HG03025 (cell line): ENCODE measurements at regions not wholly inside any gene's neighbourhood (a gene's known extent, or its start where the extent isn't known, plus 50 kb on each side); places are given as distances from the start of the nearest gene placed in this dataset.
"Not testable (repeated sequence)": the region's sequence is repeated elsewhere in the genome, so short reads cannot be mapped to it uniquely, and the experiment has no call there.

Experiments used
- ATAC-seq: cut with Tn5 transposase; IDR thresholded peaks from one replicate; pipeline ENCODE4 v1.9.1; 2021; ENCODE audit warnings: mild to moderate bottlenecking, moderate library complexity; ENCODE audit not compliant: unreplicated experiment, low FRiP score

DNA sequence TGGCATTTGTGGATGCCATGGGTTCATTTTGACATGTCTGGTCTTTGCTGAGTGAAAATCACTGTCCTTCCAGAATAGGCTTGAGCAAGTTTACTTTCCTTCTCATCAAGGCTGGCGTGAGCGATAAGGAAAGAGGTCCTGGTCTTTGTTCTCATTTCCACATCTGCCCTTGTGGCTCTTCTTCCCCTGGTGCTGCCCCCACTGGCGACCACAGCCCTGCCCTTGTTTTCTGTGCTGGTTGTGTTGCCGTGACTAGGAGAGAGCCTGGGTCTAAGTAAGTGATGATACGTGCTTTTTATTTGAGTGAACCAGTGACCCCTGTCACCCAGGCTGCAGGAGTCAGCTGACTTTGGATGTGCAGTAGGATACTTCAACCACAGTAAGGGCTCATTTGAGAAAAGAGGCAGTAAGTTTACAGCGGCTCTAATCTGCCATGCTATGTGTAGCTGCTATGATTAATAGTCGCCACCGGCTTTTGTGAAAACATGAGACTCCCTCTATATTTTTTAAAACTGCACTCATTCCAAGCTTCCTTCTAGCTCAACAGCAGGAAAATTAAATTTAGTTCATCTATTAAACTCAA is 441.7 kb downstream of the RNF144A start:
- ATAC-seq = no peak

DNA sequence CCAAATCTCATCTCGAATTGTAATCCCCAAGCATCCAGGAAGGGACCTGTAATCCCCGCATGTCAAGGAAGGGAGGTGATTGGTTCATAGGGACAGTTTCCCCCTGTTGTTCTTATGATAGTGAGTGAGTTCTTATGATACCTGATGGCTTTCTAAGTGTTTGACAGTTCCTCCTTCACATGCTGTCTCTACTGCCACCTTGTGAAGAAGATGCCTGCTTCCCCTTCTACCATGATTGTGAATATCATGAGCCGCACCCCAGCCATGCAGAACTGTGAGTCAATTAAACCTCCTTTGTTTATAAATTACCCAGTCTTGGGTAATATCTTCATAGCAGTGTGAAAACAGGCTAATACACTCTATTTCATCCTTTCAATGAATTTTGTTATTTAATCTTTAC is 446.7 kb downstream of the RNF144A start:
- no peak for ATAC-seq

DNA sequence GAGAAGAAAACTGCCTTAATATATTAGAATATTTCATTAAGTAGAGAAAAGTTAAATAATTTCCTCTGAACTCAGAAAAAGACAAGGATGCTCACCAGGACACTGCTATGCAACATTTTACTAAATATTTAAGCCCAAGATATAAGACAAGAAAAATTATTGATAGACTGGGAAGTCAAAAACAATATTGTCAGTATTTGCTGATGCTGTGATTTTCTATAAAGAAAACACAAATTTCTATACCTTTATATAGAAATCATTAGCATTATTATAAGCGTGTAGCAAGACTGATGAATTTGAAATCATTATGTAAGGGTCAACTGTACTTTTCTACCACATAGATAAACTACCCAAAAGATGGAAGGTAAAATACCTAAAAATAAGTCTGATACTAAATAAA is 451.0 kb downstream of the RNF144A start:
- no peak for ATAC-seq

DNA sequence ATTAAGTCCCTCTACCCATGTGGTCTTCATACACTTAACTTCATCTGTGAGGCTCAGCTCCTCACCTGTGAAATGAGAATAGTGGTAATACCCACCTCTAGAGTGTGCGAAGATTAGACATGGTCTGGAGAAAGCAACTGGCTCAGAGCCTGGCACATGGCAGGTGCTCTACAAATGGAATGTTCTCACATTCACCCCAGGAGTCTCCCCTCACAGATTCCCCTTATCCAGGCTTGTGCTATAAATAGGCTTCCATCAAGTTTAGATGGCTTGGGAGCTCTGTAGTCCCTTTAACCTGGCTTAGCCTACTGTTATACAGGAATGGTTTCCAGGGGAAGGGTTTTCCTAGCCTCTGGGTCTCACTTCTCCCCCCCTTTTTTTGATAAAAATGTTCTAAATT is 455.9 kb downstream of the RNF144A start:
- ATAC-seq = no peak

DNA sequence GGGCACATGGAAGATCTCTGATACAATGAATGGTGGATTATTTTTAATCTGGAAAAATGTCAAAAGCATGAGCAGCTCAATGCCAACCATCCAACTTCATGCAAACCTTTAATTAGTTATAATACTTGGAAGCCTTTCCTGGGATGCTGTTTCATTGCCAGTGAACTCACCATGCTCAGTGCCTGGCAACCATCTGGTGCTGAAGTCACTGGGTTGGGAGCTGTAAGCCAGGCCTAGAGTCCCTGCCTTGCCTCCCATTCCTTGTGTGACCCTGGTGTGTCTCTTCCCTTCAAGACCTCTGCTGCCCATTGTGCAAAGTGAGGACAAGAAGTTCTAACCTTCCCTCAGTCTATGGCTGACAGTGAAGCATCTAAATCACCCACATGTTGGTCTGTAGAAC is 458.7 kb downstream of the RNF144A start:
- no peak for ATAC-seq

DNA sequence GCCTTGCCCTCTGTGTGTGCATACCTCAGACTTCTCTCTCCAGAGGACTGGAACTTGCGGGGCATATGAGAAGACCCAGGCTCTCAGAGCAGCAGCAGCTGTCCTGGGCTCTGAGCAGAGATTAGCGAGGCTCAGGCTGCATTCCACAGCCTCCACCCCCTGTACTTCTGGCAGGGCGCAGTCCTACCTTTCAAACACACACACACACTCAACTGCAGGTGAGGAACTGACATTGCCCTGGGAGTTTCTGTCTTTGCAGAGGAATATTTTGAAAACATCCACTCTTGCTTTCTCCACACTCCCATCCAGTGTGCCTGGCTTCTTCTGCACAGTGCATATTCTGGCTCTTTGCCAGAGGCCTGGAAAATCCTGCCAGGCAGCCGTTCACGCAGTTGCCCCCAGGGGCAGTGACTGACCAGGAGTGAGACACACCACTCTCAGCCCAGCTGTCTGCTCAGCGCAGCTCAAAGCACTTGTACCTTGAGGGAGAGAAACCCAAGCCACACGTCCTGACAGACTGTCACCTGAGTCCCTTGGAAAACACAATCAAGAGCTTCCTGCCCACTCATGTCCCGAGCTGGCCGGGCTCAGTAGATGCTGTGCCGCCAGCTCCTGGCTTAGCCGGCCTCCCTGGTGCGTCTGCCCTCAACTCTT is 460.8 kb downstream of the RNF144A start:
- no peak for ATAC-seq

DNA sequence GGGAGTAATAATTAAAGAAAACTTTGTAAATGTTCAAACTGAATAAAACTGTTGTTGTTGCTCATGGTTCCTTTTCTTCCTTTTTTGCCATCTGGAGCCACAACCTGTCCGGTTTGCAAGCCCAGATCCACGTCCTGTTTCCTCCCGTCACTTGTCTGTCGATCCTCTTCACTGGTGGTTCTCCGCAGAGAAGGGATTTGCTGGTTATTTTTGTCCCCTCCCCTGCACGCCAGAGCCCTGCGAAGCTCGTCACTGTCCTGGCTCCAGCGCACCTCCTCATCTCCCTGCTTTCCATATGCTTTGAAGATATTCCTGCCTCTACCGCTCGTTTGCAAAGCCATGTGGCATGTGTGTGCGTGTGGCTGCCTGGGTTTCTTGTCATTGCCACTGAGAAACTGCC is 461.4 kb downstream of the RNF144A start:
- ATAC-seq = no peak

DNA sequence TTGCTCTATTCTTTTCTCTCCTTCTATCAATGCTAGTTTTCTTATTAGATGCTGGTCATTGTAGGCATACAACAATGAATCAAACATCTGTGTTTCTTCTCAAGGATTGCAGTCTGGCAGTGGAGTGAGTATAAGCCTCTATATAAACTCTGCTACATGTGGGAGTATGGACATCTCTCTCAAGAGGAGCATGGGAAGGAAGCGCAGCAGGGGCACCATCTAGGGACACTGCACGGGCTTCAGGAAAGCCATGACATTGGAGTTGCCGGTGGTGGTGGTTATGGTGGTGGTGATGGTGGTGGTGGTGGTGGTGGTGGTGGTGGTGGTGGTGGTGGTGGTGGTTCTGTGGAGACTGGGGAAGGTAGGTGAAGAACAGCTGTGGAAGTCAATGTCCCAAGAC is 462.6 kb downstream of the RNF144A start:
- ATAC-seq = no peak

DNA sequence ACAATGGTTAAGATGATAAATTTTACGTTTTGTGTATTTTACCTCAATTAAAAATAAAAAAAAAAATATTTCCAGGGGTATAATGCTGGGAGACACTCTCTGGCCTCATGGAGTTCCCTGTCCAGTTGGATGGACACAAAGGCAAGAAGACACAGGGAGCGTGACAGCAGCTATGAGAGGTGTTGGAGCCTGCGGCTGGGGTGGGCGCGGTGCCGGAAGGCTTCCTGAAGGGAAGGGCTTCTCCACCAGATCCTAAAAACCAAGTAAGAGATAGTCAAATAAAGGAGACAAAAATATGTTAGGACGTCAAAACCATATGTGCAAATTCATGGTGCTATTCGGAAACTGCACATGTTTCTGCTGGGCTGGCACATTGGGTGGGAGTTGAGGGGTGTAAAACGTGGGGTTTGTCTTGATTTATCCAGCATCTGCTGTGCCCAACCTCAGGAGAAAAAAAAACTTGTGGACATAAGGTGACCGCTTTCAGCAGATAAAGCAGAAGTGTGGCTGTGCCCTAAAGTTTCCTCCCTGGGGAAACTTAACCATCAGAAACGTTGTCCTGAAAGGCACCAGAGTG is 467.6 kb downstream of the RNF144A start:
- no peak for ATAC-seq

DNA sequence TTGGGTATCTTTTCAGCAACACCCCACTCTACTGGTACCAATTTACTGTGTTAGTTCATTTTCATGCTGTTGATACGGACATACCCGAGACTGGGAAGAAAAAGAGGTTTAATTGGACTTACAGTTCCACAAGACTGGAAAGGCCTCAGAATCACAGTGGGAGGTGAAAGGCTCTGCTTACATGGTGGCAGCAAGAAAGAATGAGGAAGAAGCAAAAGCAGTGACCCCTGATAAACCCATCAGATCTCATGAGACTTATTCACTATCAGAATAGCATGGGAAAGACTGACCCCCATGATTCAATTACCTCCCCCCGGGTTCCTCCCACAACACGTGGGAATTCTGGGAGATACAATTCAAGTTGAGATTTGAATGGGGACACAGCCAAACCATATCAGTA is 473.1 kb downstream of the RNF144A start:
- ATAC-seq = not testable (repeated sequence)

DNA sequence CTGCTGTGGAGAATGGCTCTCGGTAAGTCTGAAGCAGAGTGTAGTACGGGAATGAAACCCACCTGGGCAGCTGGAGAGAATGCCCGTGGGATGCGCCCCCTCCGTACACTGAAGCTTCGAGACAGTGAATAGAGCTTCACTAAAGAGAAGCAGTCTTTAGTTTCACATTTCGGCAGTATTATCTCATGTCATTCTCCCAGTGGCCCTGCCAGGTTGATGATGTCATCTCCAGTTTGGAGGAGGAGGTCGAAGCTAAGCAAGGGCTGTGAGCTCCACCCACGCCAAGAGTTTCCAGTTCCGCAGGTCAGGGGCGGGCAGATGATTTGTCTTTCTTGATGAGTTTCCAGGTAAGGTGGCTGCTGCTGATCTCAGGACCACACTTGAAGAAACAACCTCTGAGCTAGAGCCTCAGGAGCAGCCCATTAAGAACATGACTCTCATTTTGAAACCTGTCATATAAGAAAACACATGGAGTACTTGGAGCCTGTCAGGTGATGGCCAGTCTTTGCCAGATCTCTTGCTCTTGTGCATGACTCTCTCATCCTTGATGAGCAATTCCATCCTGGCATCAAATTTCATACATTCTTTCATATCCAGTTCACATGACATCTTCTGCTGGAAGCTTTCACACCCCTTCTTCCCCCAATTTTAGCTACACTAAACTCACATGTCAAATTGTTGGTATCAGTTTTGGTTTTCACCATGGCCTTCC is 475.0 kb downstream of the RNF144A start:
- ATAC-seq = no peak

DNA sequence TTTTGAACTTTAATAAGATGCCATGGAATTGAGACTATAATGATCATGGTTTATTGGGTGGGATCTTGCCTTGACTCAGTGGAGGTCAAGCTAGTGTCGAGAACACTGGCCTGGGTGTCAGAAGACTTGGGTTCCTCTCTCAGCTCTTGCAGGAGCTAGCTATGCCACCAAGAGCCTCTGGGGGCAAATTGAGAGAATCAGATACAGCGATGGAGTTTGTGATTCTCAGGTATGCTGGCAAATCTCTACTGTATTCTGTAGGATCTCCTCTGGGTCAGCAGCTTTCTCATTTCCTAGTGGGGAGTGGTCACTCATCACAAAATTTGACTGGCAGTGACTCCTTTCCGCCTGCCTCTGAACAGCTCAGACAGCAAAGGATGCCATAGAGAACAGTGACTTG is 477.0 kb downstream of the RNF144A start:
- no peak for ATAC-seq

DNA sequence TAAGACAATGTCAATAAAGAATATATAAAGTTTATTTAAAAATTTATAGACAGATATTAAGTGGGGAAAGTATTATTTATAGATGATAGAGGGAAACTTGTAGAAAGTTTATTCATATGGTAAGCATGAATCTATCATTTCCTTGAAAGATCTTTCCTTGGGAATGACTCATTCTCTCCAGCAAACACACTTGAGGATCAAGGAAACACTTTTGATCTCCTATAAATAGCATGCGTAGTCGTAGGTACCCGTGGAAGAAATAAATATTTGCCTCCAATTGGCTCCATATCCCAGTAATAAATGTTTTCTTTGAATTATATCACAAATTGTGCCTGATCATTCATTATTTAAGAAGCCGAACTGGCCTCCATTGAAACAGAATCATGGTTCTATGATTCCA is 483.4 kb downstream of the RNF144A start:
- ATAC-seq = no peak

DNA sequence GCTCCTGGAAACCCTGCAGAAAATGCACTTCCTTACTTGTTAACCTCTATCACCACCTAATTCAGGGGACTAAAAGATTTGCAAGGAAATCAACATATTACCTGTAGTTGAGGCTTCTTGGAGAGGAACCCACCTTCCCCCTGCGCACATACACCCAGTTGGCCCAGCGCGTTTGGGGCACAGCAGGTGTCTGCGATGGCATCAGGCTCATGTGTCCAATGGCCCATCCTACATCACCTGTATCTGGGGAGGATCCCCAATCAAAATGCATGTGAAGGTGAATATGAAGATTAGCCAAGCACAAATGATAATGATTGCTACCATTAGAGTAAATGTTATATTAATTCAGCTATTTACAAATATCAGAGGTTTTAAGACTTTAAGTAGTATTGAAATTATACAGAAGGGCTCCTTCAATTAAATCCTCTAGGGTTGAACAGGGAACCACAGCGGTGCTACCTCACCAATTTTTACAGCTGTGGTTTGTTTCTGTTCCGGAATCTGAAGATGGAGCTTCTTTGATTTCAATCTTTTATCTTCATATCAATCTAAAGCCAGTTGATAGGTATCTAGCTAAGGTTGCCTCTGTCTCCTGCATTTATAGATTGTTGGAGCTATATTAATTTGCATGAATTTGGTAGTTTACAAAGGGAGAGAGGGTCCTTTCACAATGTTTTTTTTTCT is 486.0 kb downstream of the RNF144A start:
- no peak for ATAC-seq

DNA sequence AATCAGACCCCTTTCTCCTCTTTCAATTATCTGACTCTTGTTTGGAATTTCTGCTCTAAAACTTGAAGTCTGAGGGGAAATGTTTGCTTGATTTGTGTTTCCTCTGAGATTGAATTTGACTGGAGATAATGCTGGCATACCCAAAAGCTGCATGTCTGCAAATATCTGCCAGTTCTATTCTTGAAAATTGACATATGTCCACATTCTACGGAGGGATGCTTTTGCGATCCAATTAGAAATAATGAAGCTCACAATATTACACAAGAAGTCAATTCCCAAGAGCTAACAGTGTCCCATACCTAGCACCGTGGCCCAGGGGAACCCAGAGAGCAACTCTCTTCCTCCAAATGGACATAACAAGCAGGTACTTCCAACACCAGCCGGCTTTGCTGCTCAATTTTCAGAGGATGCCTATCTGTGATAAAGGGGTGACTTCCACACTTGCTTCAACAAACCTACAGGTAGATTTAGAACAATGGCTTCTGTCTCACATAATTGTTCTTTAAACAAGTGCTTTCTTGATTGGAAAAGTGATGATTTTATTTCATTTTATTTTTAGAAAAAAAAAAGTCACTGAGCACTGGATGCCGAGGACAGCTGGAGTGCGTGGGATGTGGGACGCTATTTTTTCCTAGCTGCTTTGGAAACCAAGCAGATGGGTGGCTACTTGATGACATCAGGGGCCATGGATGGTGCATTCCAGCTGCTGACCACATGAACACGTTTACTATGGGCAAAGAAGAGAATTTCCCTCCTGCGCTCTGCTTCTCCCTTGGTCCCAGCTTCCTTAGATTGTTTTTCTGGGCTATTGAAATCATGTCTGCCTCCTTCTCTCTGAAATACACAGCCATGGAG is 488.9 kb downstream of the RNF144A start:
- ATAC-seq = no peak

DNA sequence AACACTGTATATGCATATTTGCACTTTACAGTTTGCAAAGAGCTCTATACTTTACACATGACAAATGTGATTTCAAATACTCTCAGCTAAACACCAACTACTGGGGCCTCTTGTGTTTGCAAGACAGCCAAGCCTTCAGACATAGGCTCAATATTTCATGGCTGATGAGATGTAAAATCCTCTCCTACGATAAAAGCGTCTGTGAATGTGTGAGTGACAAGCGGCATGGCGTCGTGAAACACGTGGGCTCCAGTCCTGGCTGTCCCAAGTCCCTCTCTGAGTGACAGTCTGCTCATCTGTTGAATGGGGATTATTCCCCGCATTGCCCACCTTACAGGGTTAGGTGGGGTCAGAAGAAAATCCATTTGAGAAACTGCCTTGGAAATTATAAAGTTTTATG is 489.8 kb downstream of the RNF144A start:
- no peak for ATAC-seq

DNA sequence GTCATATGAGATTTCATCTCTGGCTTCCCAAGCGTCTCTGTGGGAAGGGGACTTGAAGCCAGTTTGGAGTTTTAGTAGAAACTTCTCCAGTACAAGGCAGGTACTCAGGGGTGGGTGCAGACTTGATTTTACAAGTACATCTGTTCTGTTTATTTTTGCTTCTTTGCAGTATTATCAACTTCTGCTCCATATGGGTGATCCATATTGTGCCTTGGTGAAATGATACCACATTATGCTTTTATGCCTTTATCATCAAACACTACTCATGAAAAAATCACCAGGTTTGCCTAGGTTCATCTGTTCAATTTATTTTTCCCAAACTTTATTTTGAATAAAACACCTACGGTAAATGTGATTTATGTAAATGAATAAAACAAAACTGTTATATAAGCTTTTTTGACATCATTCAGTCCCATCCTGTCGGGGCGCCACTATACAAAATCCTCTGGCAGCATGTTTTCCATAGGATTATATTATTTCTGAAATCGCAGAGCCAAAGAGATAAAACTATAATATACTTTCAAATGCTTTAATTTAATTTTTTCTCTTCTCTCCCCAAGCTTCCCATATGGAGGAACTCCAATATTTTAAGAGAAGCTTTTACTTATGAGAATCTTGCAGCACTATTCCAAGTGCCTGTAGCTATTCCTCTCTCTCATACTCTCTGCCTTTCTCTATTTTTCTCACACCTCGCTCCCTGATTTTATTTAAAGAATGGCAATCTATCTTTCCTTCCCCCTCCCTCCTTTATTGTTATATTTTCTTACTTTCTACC is 490.9 kb downstream of the RNF144A start:
- ATAC-seq = no peak

DNA sequence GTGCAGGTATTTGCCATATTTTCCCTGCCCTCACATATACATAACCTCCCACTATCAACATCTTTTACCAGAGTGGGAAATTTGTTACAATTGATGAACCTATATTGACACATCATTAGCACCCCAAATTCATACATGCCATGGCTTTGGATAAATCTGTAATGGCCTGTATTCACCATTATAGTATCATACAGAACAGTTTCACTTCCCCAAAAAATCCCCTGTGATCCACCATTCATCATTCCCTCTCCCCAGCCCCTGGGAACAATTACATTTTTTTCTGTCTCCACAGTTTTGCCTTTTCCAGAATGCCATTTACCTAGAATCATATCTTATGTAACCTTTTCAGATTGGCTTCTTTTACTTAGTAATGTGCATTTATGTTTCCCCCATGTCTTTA is 494.5 kb downstream of the RNF144A start:
- ATAC-seq = no peak
